SK-N-SH (cell line): ENCODE measurements at regions not wholly inside any gene's neighbourhood (a gene's known extent, or its start where the extent isn't known, plus 50 kb on each side); places are given as distances from the start of the nearest gene placed in this dataset.

Experiments
- EP300 ChIP-seq, 2 experiments: IDR thresholded peaks; 2 replicates each; pipeline versions ENCODE4 v1.4.0 to v1.6.1; 2012; ENCODE audit warnings: borderline replicate concordance in 1 of 2, low read depth in 1 of 2, low read length in 1 of 2
- GATA2 ChIP-seq: sonication (generic); formaldehyde crosslinking; IDR thresholded peaks from 2 replicates; pipeline ENCODE4 v1.5.0; 2020; ENCODE audit warnings: mild to moderate bottlenecking, missing genetic modification reagents
- SIN3A ChIP-seq: IDR thresholded peaks from 2 replicates; pipeline ENCODE4 v1.6.1; 2012; ENCODE audit warnings: low read depth, mild to moderate bottlenecking, low read length, moderate library complexity, borderline replicate concordance
- TF ChIP-seq, protein P1 (sequence below): fragments of 200-600 bp; sonication (generic); IDR thresholded peaks from 2 replicates; pipeline ENCODE4 v1.6.1; 2017; ENCODE audit warnings: antibody characterized with exemption, mild to moderate bottlenecking, moderate library complexity

DNA sequence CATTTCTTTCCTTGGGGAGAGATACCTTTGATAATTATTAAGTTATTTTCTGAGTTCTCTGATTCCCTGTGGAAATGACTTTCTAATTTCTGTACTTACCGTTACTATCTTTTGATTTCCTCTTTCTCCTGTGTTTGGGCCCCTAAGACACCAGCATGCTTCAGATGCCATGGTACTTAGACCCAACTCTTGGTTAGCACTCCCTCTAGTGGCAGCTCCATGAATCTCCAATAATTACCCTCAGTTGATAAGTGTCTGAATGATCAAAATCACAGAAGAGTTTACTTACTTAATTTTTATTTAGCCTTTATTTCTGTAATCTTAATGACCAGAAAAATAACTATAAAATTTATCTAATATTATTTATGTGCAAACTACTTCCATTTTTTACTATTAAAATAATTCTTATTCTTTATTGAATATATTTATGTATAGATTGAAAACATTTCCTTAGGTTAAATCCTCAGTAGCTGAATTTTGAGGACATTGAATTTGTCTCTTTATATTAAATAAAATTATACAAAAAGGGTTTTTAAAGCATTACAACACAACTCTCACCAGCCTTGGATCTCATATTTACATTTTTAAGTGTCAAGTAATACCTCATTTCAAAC is 300.4 kb downstream of the KCNS3 start:
- TF ChIP-seq, protein P1, sequence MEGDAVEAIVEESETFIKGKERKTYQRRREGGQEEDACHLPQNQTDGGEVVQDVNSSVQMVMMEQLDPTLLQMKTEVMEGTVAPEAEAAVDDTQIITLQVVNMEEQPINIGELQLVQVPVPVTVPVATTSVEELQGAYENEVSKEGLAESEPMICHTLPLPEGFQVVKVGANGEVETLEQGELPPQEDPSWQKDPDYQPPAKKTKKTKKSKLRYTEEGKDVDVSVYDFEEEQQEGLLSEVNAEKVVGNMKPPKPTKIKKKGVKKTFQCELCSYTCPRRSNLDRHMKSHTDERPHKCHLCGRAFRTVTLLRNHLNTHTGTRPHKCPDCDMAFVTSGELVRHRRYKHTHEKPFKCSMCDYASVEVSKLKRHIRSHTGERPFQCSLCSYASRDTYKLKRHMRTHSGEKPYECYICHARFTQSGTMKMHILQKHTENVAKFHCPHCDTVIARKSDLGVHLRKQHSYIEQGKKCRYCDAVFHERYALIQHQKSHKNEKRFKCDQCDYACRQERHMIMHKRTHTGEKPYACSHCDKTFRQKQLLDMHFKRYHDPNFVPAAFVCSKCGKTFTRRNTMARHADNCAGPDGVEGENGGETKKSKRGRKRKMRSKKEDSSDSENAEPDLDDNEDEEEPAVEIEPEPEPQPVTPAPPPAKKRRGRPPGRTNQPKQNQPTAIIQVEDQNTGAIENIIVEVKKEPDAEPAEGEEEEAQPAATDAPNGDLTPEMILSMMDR = peak; percentile 92
- TF ChIP-seq GATA2 (CRISPR knock-in tag) (no peak), EP300 (IDR thresholded peaks at IDR 0.05; ENCODE audit: borderline replicate concordance in 1 of 2, low read depth in 1 of 2, low read length in 1 of 2) (no peak), SIN3A (no peak)
